ENCODE measurements at regions not wholly inside any gene's neighbourhood (a gene's known extent, or its start where the extent isn't known, plus 50 kb on each side); places are given as distances from the start of the nearest gene placed in this dataset.

DNA sequence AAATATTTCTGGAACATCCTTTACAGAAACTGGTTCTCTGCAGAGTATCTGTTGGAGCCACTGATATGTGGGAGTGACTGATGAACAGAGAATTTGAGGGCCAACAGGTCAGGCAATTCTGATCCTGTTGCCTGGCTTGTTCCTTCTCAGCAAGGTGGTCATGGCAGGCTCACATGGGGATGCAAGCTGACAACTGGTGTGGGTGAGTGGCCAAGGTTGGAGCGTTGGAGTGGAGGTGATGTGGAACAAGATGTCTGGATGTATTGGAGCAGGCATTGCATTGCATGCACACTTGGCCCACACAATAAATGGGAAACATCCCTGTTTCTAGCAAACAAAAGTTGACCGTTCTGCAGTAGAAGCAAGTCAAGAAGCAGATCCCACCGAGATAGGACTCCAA, 380.7 kb downstream of the ZNF536 start:
- Mint-ChIP-seq H3K27ac (no peak overlapping the region), H3K27me3 (ENCODE audit: insufficient read depth, low read depth, poor library complexity) (peaks cover 6% of the 10 kb centered on the region)
- peaks cover 17% of the 10 kb centered on the region for H3K9me2 ChIP-seq (ENCODE audit: insufficient read depth)

More for the DNA sequence above, 380.7 kb downstream of the ZNF536 start:
- no peaks in the 10 kb centered on the region for H3K4me1 ChIP-seq (ENCODE audit: insufficient read depth)
- no peaks in the 10 kb centered on the region for H3F3A ChIP-seq (replicated peaks; ENCODE audit: low read depth)
- H3K27ac ChIP-seq (ENCODE audit: low read depth): no peak overlapping the region
- ATAC-seq (no peak), DNase-seq (ENCODE audit: low spot score) (no peak)
- Mint-ChIP-seq H3K4me3 (no peak overlapping the region), H3K4me1 (no peaks in the 10 kb centered on the region), H3K36me3 (ENCODE audit: low read depth) (no peaks in the 10 kb centered on the region; the same call in 1 of the 3 replicates), H3K9me3 (peaks cover 8% of the 10 kb centered on the region)
- no peaks in the 10 kb centered on the region for H3K79me2 ChIP-seq (replicated peaks; ENCODE audit: insufficient read depth)
- H3K36me3 ChIP-seq (ENCODE audit: insufficient read depth): no peaks in the 10 kb centered on the region
- no peaks in the 10 kb centered on the region for H3K27me3 ChIP-seq (ENCODE audit: insufficient read depth)
- H4K20me1 ChIP-seq (replicated peaks; ENCODE audit: insufficient read depth): no peaks in the 10 kb centered on the region
- H3K4me2 ChIP-seq: no peak overlapping the region
- no peak overlapping the region for H2AFZ ChIP-seq
- H3K4me3 ChIP-seq: no peak overlapping the region
- TF ChIP-seq, protein P1, sequence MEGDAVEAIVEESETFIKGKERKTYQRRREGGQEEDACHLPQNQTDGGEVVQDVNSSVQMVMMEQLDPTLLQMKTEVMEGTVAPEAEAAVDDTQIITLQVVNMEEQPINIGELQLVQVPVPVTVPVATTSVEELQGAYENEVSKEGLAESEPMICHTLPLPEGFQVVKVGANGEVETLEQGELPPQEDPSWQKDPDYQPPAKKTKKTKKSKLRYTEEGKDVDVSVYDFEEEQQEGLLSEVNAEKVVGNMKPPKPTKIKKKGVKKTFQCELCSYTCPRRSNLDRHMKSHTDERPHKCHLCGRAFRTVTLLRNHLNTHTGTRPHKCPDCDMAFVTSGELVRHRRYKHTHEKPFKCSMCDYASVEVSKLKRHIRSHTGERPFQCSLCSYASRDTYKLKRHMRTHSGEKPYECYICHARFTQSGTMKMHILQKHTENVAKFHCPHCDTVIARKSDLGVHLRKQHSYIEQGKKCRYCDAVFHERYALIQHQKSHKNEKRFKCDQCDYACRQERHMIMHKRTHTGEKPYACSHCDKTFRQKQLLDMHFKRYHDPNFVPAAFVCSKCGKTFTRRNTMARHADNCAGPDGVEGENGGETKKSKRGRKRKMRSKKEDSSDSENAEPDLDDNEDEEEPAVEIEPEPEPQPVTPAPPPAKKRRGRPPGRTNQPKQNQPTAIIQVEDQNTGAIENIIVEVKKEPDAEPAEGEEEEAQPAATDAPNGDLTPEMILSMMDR (conservative IDR thresholded peaks at IDR 0.05; ENCODE audit: low read depth in 2 of 2): no peak
- TF ChIP-seq NANOG (IDR thresholded peaks at IDR 0.05; ENCODE audit: borderline replicate concordance) (no peak), CREB1 (CRISPR knock-in tag; IDR thresholded peaks at IDR 0.05; ENCODE audit: low read depth) (no peak), EZH2 (IDR thresholded peaks at IDR 0.05; ENCODE audit: low read depth, unreplicated experiment) (no peak), ZNF331 (CRISPR knock-in tag; IDR thresholded peaks at IDR 0.05; ENCODE audit: low read depth) (no peak), POLR2AphosphoS5 (IDR thresholded peaks at IDR 0.05; ENCODE audit: low read depth) (no peak), EZH2phosphoT487 (IDR thresholded peaks at IDR 0.05; ENCODE audit: unreplicated experiment) (no peak), ZNF114 (CRISPR knock-in tag; IDR thresholded peaks at IDR 0.05) (no peak)
- TF ChIP-seq, protein P2, sequence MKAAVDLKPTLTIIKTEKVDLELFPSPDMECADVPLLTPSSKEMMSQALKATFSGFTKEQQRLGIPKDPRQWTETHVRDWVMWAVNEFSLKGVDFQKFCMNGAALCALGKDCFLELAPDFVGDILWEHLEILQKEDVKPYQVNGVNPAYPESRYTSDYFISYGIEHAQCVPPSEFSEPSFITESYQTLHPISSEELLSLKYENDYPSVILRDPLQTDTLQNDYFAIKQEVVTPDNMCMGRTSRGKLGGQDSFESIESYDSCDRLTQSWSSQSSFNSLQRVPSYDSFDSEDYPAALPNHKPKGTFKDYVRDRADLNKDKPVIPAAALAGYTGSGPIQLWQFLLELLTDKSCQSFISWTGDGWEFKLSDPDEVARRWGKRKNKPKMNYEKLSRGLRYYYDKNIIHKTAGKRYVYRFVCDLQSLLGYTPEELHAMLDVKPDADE (IDR thresholded peaks at IDR 0.05): no peak
- TF ChIP-seq, protein P3, sequence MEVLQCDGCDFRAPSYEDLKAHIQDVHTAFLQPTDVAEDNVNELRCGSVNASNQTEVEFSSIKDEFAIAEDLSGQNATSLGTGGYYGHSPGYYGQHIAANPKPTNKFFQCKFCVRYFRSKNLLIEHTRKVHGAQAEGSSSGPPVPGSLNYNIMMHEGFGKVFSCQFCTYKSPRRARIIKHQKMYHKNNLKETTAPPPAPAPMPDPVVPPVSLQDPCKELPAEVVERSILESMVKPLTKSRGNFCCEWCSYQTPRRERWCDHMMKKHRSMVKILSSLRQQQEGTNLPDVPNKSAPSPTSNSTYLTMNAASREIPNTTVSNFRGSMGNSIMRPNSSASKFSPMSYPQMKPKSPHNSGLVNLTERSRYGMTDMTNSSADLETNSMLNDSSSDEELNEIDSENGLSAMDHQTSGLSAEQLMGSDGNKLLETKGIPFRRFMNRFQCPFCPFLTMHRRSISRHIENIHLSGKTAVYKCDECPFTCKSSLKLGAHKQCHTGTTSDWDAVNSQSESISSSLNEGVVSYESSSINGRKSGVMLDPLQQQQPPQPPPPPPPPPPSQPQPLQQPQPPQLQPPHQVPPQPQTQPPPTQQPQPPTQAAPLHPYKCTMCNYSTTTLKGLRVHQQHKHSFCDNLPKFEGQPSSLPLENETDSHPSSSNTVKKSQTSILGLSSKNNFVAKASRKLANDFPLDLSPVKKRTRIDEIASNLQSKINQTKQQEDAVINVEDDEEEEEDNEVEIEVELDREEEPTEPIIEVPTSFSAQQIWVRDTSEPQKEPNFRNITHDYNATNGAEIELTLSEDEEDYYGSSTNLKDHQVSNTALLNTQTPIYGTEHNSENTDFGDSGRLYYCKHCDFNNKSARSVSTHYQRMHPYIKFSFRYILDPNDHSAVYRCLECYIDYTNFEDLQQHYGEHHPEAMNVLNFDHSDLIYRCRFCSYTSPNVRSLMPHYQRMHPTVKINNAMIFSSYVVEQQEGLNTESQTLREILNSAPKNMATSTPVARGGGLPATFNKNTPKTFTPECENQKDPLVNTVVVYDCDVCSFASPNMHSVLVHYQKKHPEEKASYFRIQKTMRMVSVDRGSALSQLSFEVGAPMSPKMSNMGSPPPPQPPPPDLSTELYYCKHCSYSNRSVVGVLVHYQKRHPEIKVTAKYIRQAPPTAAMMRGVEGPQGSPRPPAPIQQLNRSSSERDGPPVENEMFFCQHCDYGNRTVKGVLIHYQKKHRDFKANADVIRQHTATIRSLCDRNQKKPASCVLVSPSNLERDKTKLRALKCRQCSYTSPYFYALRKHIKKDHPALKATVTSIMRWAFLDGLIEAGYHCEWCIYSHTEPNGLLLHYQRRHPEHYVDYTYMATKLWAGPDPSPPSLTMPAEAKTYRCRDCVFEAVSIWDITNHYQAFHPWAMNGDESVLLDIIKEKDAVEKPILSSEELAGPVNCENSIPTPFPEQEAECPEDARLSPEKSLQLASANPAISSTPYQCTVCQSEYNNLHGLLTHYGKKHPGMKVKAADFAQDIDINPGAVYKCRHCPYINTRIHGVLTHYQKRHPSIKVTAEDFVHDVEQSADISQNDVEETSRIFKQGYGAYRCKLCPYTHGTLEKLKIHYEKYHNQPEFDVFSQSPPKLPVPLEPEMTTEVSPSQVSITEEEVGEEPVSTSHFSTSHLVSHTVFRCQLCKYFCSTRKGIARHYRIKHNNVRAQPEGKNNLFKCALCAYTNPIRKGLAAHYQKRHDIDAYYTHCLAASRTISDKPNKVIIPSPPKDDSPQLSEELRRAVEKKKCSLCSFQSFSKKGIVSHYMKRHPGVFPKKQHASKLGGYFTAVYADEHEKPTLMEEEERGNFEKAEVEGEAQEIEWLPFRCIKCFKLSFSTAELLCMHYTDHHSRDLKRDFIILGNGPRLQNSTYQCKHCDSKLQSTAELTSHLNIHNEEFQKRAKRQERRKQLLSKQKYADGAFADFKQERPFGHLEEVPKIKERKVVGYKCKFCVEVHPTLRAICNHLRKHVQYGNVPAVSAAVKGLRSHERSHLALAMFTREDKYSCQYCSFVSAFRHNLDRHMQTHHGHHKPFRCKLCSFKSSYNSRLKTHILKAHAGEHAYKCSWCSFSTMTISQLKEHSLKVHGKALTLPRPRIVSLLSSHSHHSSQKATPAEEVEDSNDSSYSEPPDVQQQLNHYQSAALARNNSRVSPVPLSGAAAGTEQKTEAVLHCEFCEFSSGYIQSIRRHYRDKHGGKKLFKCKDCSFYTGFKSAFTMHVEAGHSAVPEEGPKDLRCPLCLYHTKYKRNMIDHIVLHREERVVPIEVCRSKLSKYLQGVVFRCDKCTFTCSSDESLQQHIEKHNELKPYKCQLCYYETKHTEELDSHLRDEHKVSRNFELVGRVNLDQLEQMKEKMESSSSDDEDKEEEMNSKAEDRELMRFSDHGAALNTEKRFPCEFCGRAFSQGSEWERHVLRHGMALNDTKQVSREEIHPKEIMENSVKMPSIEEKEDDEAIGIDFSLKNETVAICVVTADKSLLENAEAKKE (CRISPR knock-in tag; IDR thresholded peaks at IDR 0.05): no peak
- TF ChIP-seq, protein P4, sequence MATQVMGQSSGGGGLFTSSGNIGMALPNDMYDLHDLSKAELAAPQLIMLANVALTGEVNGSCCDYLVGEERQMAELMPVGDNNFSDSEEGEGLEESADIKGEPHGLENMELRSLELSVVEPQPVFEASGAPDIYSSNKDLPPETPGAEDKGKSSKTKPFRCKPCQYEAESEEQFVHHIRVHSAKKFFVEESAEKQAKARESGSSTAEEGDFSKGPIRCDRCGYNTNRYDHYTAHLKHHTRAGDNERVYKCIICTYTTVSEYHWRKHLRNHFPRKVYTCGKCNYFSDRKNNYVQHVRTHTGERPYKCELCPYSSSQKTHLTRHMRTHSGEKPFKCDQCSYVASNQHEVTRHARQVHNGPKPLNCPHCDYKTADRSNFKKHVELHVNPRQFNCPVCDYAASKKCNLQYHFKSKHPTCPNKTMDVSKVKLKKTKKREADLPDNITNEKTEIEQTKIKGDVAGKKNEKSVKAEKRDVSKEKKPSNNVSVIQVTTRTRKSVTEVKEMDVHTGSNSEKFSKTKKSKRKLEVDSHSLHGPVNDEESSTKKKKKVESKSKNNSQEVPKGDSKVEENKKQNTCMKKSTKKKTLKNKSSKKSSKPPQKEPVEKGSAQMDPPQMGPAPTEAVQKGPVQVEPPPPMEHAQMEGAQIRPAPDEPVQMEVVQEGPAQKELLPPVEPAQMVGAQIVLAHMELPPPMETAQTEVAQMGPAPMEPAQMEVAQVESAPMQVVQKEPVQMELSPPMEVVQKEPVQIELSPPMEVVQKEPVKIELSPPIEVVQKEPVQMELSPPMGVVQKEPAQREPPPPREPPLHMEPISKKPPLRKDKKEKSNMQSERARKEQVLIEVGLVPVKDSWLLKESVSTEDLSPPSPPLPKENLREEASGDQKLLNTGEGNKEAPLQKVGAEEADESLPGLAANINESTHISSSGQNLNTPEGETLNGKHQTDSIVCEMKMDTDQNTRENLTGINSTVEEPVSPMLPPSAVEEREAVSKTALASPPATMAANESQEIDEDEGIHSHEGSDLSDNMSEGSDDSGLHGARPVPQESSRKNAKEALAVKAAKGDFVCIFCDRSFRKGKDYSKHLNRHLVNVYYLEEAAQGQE (IDR thresholded peaks at IDR 0.05; ENCODE audit: unreplicated experiment): no peak
